Dermis microvascular lymphatic vessel endothelial cell (primary cell): ENCODE measurements at regions not wholly inside any gene's neighbourhood (a gene's known extent, or its start where the extent isn't known, plus 50 kb on each side); places are given as distances from the start of the nearest gene placed in this dataset.

Source experiments
- DNase-seq, 2 donors: peaks; one replicate each; pipeline versions ENCODE4 v3.0.0 to v3.0.0-alpha.2; 2010; ENCODE audit warnings: low read depth in 2 of 2

- no peak for DNase-seq
These were observed 51.3 kb downstream of the BLTP1 start for GRCh38 chr4:122203407-122203806.

DNA sequence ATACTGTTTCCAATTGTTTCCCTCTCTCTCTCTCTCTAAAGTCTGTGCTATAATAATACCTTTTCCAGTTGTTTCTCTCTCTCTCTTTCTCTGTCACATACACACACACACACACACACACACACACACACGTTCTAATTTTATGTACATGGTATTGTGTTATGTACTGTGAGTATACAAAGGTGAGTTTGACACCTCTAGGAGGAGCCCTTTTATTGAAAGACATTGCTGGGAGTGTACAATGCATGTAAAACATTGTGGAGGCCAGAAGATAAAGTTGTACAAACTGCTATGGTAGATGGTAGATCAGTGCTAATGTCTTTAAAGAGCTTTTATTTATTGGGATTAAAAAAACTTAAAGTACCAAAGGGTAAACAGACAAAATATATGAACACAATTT is 53.6 kb downstream of the BLTP1 start:
- no peak for DNase-seq

GRCh38 chr4:122212880-122213279 is 60.7 kb downstream of the BLTP1 start:
- DNase-seq, result no peak

GRCh38 chr4:122218762-122219161 is 66.6 kb downstream of the BLTP1 start:
- DNase-seq, result no peak

- no peak for DNase-seq
These were observed 67.2 kb downstream of the BLTP1 start for GRCh38 chr4:122219356-122219755.

- DNase-seq, result peak; percentile 3 to 36
These were observed 69.2 kb downstream of the BLTP1 start for GRCh38 chr4:122221322-122221721.

DNA sequence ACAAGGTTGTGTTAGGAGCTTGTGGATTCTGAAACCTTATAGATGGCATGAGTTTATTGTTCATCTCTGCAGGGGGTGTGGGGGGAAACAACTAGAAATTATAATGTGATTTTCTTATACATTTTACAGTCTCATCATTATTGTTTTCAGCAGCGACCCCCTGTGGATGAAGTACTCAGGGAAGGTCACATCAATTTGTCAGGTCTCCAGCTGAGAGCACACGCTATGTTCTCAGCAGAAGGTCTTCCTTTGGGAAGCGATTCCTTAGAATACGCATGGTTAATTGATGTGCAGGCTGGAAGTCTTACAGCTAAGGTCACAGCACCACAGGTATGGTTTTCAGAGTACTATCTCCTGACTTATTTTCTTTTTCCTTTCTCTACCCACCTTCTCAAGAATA is 72.2 kb downstream of the BLTP1 start:
- peak; percentile 5 for DNase-seq

DNA sequence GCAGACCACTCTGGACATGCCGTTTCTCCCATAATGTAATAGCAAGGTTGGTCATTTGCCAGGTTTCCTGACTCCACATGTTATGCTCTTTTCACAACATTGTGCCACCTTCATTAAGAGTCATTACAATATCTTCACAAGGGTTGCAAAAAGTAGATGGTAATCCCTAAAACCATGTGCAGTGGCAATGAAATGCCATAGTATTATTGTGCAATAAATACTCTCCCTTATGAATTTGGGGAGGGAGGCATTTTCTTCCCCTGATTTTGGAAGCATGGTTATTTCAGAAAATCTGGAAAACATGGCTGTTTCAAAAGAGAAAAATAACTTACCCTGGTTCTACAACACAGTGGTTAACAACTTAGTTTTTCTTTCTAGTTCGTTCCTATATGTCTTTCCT is 75.1 kb downstream of the BLTP1 start:
- DNase-seq, result no peak

- no peak for DNase-seq
These were observed 77.7 kb downstream of the BLTP1 start for GRCh38 chr4:122229857-122230256.

- DNase-seq, result no peak
These were observed 80.5 kb downstream of the BLTP1 start for GRCh38 chr4:122232633-122233032.

DNA sequence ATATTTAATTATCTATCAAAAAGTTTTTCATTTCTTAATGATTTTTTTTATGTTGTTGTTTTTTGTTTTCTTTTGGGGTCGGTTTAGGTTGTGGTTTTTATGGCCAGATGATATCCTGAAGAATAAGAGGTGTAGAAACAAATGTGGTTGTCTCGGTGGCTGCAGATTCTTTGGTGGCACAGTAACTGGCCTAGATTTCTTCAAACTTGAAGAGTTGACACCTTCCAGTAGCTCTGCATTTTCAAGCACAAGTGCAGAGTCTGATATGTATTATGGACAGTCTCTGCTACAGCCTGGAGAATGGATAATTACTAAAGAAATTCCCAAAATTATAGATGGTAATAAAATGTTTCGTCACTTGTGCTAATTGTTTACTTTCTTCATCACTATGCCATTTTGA is 82.6 kb downstream of the BLTP1 start:
- DNase-seq, result no peak

GRCh38 chr4:122243785-122244184 is 91.7 kb downstream of the BLTP1 start:
- DNase-seq, result no peak

DNA sequence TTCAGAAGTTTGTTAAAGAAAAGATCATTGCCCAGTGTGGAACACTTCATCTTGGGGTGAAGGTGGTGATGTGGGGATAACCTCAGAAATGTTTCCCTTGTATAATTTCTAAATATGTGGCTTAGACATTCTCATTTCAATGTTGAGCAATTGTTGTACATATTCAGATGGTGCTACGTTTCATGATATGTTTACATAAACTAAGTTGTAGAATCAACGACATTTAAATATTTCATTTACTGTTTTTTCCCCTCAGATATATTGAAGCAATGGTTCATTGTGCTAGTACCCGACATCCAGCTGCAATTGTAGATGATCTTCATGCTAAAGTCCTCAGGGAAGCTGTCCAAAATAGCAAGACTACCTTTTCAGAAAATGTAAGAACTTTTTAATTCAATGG is 92.6 kb downstream of the BLTP1 start:
- no peak for DNase-seq

- DNase-seq, result no peak
These were observed 94.4 kb downstream of the BLTP1 start for GRCh38 chr4:122246551-122246950.

GRCh38 chr4:122249357-122249756 is 97.2 kb downstream of the BLTP1 start:
- DNase-seq, result no peak

- DNase-seq, result no peak
These were observed 100.5 kb downstream of the BLTP1 start for GRCh38 chr4:122252584-122252983.

- no peak for DNase-seq
These were observed 107.7 kb downstream of the BLTP1 start for GRCh38 chr4:122259849-122260248.

DNA sequence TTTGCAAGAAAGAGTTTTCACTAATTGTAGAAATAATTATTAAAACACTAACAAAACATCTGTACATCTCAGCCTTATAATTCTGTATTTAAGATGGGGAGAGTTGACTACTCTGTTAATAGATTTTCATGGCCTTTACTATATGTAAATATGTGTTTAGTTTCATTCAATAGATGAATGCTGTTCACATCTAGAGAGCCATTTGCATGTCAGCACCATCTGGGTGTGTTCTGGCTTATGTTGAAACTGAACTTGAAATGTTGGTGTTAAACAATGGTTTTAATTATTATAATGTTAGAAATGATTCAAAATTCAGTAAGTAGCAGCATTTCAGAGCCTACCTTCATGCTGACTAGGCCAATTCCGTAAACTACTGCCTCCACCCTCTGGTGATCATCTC is 102.5 kb upstream of the ADAD1 start:
- no peak for DNase-seq

- no peak for DNase-seq
These were observed 99.8 kb upstream of the ADAD1 start for GRCh38 chr4:122278976-122279375.

GRCh38 chr4:122279670-122280069 is 99.1 kb upstream of the ADAD1 start:
- DNase-seq, result no peak

DNA sequence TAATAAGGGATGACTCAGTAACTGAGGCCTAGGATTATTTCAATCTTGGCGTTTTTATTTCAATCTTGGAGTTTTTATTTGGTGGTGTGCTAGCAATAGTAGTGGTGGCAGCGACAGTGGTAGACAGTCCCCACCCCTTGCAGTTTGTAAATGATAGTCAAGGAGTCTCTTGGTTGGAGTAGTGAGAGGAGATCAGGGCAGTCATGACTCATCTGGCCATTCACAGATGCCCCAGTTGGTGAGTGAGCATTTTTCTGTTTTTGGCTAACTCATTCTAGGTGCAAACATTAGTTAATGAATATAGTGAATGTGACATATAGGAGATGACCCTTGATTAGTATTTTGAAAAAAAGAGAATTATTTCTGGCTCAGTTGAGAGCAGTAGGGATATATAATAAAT is 93.5 kb upstream of the ADAD1 start:
- no peak for DNase-seq

DNA sequence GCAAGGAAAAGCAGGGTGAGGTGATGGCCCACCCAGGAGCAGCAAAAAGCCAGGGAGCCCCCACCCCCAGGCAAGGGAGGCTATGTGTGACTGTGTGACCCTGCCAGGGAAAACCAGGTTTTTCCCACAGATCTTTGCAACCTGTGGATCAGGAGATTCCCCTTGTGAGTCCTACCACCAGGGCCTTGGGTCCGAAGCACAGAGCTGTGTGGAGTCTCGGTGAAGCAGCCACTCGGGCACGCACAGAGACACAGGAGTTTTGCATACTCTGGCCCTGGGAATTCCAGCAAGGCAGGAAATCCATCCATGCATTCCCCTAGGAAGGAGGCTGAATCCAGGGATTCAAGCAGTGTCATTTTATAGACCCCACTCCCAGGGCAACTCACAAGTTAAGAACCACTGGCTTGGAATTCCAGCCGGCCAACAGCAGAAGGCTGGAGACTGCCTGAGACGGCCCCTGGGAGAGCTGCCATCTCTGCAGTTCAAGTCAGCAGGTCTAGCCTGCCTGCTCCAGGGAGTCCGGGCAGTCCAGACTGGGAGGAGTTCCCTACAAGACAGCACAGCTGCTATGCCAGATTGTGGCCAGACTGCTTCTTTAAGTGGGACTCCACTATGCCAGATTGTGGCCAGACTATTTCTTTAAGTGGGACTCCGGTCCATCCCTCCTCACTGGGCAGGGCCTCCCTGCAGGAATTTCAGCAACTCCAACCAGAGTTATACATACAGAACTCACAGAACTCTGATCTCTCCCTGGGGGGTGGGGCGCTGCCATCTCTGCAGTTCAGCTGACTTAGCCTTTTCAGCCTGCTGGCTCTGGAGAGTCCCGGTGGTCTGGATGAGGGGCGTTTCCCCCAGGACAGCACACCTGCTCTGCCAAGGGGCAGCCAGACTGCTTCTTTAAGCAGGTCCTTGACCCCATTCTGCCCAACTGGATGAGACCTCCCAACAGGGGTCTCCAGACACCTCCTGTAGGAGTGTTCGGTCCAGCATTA is 85.1 kb upstream of the ADAD1 start:
- no peak for DNase-seq

DNA sequence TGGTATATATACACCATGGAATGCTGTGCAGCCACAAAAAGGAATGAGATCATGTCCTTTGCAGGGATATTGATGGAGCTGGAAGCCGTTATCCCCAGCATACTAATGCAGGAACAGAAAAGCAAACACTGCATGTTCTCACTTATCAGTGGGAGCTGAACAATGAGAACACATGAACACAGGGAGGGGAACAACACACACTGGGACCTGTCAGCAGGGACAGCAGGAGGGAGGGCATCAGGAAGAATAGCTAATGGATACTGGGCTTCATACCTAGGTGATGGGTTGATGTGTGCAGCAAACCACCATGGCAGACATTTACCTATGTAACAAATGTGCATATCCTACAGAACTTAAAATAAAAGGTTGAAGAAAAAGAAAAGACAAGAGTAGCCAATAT is 81.1 kb upstream of the ADAD1 start:
- no peak for DNase-seq
